ENCODE measurements at regions not wholly inside any gene's neighbourhood (a gene's known extent, or its start where the extent isn't known, plus 50 kb on each side); places are given as distances from the start of the nearest gene placed in this dataset.
"Not testable (repeated sequence)": the region's sequence is repeated elsewhere in the genome, so short reads cannot be mapped to it uniquely, and the experiment has no call there.

- DNase-seq, result no peak
Observed at GRCh38 chrX:112577146-112577545, 102.6 kb downstream of the LHFPL1 start.

GRCh38 chrX:112571388-112571787, 108.3 kb downstream of the LHFPL1 start:
- no peak for DNase-seq

DNA sequence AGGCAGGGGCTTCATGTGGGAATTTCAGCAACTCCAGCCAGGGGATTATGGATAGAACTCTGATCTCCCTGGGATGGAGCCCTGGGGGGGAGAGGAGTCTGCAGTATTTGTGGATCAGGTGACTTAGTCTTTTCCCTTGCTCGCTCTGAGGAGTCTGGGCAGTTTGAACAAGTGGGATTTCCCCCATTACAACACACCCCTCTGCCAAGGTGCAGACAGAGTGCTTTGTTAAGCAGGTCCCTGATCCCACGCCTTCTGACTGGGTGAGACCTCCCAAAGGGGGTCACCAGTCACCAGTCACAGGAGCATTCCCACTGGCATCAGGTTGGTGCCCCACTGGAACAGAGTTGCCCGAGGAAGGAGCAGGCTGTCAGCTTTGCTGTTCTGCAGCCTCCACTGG, 123.9 kb downstream of the LHFPL1 start:
- no peak for DNase-seq

GRCh38 chrX:112545051-112545450, 134.7 kb downstream of the LHFPL1 start:
- DNase-seq, result no peak

- no peak for DNase-seq
Observed at GRCh38 chrX:112536544-112536943, 143.2 kb downstream of the LHFPL1 start.

- DNase-seq, result no peak
Observed at GRCh38 chrX:112527903-112528302, 151.8 kb downstream of the LHFPL1 start.

DNA sequence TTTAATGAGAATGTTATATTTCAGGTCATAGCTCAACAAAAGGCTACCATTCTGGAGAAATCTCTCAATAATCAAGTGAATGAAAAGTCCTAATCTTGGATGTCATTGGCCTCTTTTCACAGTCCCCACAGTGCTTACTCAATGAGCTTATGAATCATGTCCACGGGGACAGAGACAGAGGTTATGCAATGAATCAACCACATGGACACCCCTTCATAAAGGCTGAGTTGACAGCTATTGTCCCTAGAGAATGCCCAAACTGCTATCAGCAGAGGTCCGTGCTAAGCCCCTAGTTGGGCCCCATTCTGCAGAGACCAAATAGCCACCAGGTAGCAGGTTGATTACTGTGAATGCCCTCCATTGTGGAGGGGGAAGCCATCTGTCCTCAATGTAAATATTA, 158.1 kb downstream of the LHFPL1 start:
- DNase-seq, result no peak

DNA sequence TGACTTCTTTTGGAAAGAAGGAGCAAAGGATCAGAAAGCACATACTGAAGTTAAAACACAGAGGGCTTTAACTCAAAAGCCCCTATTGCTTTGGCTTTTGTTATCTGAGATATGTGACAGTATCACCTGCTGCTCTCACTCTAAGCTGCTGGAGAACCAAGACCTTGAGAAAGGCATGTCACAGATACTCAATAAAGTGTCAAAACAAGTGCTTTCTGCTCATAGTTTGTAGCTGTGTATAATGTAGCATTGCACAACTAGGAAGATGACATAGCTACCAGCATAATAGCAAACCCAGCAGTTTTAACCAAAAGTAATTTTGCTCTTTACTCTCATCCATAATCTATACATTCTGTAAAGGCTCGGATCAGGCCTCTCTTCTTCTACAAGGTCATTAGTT, 159.6 kb downstream of the LHFPL1 start:
- no peak for DNase-seq

DNA sequence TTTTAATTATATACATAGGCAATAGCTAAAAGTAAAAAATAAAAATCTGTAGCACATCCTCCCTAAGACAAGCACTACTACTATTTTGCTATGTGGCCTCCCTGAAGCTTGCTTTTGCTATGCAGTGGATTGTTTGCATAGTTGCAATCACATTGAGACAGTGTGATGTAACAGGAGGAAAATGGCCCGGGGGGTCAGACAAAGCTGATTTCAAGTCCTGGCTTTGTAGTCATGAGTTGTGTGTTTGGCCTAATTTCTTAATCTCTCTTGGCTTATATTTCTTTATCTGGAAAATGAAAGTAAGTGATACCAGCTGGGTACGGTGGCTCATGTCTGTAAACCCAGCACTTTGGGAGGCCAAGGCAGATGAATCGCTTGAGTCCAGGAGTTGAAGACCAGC, 166.6 kb downstream of the LHFPL1 start:
- no peak for DNase-seq

DNA sequence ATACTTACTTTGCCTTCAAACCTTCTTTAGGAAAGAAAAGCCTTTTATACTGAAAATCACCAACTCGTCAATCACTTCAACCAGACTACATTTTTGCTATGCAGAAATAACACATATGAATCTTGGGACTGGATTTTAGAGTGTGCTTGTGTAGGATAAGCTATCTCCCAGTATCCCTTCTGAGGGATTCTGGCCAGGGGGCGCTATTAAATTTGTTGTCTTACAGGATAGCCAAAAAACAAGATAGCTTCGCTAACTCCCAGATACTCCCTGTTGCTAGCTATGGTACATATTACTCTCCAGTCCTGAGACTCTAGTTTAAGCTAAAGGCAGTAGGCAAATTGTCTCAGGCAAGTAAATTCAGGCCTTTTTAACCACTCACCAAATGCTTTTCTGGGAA, 167.2 kb downstream of the LHFPL1 start:
- DNase-seq, result no peak

DNA sequence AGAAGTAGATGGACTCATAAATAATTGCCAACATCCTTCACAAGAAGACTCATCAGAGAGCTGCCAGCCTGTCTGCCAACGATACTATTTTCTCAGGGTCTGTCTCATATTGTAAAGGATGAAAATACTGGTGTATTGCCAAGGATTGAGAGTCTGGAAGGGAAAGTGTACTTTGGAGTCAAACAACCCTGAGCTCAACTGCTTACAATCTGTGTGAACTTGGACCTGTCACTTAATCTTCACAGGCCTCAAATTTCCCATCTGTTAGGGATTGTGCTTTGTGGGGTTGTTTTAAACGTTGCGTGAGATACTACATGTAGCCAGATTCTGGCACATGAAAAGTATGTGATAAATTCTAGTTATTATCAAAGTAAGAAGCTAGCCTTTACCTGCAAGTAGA, 169.1 kb downstream of the LHFPL1 start:
- no peak for DNase-seq

- no peak for DNase-seq
Observed at GRCh38 chrX:112477653-112478052, 202.1 kb downstream of the LHFPL1 start.

DNA sequence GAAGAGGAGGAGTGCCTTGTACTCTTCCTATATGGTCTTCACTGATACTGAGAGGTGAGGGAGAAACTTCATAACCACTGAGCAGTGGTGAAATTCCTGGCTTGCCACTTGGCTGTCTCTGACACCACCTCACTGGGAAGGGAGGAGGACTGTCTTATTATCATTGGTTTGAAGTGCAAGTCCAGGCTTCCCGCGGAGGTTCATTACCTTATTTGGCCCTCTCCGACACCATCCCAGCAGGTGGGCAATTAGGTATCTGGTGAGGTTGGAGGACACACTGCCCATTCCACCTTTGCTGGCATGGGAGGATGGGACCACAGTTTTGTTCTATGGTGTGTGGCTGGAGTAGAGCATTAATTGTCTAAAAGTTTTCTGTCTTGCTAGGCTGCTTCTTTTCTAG, 206.1 kb downstream of the LHFPL1 start:
- no peak for DNase-seq

DNA sequence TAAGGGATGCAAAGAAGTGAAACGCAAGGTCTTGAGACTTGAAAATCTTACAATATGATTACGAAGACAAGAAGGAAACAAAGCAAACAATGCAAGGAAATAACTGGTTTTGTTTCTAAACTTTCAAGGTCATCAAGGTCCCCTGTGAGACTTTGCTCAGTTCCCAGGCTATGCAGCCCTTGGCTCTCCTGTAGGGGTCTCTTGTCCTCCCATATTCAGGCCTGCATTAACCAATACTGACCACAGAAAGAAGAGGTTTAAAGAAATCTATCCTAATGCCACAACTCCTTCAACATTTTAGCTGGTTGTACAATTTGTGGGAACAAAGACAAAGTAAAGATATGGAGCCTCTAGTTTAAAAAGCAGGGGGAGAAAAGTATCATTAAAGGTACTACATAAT, 209.2 kb downstream of the LHFPL1 start:
- no peak for DNase-seq

DNA sequence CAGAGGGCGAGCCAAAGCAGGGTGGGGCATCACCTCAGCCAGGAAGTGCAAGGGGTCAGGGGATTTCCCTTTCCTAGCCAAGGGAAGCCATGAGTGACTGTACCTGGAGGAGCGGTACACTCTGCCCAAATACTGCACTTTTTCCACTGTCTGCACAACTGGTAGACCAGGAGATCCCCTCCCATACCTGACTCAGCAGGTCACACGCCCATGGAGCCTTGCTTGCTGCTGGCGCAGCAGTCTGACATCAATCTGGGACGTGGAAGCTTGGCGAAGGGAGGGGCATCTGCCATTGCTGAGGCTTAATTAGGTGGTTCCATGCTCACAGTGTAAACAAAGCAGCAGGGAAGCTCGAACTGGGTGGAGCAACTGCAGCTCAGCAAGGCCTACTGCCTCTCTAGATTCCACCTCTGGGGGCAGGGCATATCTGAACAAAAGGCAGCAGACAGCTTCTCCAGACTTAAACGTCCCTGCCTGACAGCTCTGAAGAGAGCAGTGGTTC, 217.7 kb downstream of the LHFPL1 start:
- not testable (repeated sequence) for DNase-seq

DNA sequence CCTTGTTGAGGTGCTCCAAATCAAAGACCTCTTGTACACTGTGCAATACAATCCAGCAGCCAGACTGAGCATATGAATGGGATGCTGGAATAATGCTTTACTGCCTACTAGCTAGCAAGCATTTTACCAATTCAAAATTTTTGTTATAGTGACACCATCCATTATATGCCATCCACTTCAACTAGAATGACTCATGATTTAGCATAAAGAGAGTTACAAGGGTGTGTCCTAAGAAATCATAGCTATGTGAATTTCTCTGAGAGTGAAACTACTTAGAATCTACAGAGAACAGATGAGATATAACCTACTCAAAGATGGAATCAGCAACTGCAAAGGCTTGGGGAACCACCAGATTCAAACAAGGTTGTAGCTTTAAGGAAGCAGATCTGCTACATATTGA, 221.9 kb downstream of the LHFPL1 start:
- no peak for DNase-seq

GRCh38 chrX:112450810-112451209, 228.9 kb downstream of the LHFPL1 start:
- DNase-seq, result no peak

DNA sequence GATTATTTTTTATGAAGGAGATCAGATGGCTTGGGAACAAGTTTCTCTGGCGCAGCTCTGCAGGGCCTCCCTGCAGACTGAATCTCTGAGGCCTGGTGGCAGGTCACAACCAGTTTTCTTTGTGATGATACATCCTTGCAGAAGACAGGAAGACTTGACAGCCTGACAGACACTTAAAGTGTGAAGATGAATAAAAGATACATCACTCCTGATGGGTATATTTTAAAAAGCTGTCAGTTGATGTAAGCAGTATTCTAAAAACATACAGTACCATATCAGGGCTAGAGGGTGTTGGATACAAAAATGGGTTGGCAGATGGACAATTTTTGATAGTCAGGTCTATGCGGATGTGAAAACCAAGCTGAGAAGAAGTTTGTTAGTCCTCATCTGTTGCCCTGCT, 239.5 kb downstream of the LHFPL1 start:
- DNase-seq, result no peak

- DNase-seq, result no peak
Observed at GRCh38 chrX:112424166-112424565, 255.6 kb downstream of the LHFPL1 start.

GRCh38 chrX:112391313-112391712, 288.4 kb downstream of the LHFPL1 start:
- no peak for DNase-seq

DNA sequence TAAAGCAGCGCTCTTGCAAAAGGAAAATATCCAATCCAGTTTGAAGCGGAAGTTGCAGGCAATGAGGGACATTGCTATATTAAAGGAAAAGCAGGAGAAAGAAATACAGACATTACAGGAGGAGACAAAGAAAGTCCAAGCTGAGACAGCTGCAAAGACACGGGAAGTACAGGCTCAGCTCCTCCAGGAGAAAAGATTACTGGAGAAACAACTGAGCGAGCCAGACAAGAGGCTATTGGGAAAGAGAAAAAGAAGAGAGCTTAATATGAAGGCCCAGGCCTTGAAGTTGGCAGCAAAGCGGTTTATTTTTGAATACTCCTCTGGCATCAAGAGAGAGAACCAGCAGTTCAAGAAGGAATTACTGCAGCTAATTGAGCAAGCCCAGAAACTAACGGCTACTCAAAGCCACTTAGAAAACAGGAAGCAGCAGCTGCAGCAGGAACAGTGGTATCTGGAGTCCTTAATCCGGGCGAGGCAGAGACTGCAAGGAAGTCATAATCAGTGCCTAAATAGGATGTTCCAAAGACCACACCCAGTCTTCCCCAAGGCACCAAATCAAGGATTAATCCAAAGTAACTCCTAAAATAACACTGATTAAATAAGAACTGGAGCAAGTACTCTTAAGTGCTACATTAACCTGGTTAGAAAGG, 298.0 kb downstream of the LHFPL1 start:
- DNase-seq, result not testable (repeated sequence)

DNA sequence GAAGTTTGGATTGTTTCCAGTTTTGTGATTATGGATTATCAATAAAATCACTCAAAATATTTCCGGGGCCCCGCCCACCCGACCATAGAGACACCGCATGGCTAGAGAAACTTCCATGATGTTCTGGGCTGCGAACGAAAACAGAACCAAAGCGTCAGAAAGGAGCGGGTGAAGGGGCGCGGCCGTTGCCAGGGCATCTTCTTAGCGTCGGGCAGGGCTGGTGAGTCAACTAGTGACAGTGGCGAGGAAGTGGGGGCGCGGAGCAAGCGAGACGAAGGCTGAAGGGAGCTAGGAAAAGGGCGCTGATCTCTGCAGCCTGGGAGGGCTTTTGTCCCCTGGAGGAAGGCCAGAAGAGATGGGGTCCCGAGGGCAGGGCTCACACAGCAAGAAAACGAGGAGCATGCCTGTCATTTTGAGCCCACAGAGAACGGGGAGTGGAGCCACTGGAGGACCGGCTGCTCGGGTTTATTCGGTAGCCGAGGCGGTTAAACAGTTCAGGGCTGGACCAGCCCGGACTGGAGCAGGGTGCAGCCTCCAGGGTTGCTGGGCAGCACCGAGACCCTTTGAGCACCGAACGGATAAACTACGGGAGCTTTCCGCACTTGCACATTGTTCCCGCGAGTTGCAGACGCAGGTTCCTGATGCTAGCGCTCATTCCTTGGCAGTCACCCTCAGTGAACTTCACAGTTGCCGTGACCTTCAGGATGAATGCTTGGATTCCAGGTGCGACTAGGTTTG, 298.1 kb upstream of the TRPC5 start:
- no peak for DNase-seq

DNA sequence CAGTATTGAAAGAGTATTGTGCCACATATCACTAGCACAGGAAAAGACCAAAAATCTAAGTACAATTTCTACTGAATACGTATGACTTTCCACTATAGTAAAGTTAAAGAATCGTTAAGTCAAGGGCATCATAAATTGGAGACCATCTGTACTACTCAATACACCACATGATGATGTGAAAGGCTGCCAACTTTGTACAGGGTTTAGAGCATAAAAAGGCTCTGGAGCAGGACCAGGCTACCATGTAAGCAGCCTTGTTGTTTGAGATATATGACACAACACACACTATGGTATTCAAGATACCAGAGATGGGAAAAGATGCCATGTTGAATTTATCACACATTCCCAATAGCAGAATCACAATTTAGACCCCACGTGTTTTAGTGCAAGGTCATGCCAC, 294.9 kb upstream of the TRPC5 start:
- no peak for DNase-seq

GRCh38 chrX:112368371-112368770, 285.8 kb upstream of the TRPC5 start:
- peak in 1 of 2 experiments; percentile 1 for DNase-seq

DNA sequence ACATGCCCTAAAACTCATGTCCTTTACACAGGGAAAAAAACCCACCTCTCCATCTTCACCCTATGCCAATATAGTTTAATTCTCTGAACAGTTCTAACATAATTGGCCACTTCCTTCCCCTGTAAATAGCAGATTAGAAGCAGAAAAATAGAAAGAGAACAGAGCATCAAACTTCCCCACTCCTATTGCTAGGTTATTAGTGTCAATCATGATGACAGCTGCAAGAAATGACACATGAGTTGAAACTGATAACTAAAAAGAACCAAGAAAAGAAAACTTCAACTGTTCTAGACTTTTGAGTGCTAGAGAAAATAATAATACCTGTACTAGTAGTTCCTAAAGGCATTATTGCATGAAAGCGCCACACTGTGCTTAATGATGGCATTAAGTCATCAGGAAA, 284.5 kb upstream of the TRPC5 start:
- DNase-seq, result no peak

Data from NCI-H526 (cell line).